GM13977 (cell line): ENCODE measurements at regions not wholly inside any gene's neighbourhood (a gene's known extent, or its start where the extent isn't known, plus 50 kb on each side); places are given as distances from the start of the nearest gene placed in this dataset.

ENCODE experiments used
- DNase-seq: peaks from one replicate; pipeline ENCODE4 v3.0.0; 2012; ENCODE audit warnings: low spot score
- CTCF ChIP-seq: IDR thresholded peaks from 2 replicates; pipeline ENCODE4 v1.5.1; 2012; ENCODE audit warnings: mild to moderate bottlenecking, control low read depth; ENCODE audit not compliant: insufficient read depth; ENCODE audit errors: extremely low read depth, missing control alignments
- in situ Hi-C: fragments of 300-500 bp; cut with MboI; formaldehyde crosslinking; loops from one replicate; pipeline ENCODE4 v1.12.0; 2022; ENCODE audit warnings: low sequenced_read_pairs, low pct_unique_long_range_greater_than_20kb, mixed read lengths, inconsistent platforms; ENCODE audit not compliant: unreplicated experiment

DNA sequence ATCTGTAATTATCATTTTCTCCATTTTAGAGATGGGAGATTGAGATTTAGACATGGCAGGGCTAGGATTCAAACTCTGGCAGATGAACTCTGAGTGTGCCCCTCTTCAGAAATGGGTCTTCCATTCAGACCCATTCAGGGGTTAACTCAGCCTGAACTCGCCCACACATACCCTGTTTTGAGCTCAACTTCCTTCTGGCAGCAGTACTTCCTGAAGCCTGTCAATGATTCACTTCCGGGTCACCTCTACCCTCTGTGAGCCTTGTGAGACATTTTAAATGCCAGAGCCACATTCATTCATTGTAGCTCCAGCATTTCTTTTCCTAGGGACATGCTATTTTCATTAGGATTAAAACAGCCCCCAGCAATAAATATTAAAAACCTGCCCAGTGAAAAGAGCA lies 209.3 kb upstream of the SLC24A2 start:
- no peak for TF ChIP-seq CTCF
- no peak for DNase-seq
- in situ Hi-C loops: no loop called here

GRCh38 chr9:19995619-19996018 lies 206.8 kb upstream of the SLC24A2 start:
- in situ Hi-C loops: no loop called here
- TF ChIP-seq CTCF: no peak

DNA sequence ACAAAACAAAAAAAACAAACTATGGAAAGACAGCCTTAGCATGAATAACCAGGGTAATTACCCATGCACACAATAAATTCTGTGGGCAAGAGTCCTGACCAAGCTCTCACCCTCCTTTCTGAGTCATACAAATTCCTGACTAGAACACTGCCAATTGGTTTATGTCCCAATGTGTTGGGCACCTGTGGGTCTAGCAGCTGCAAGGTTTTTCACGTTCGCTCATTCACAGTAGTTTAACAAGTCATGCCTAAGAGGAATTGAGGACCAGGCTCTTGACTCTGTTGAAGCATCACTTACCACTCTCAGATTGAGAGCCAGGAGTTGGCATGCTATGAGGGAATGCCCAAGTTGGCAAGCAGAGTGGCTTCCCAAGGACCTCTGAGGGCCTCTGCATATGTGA lies 205.5 kb upstream of the SLC24A2 start:
- in situ Hi-C loops: no loop called here
- DNase-seq: no peak
- no peak for TF ChIP-seq CTCF

More at GRCh38 chr9:19995619-19996018, 206.8 kb upstream of the SLC24A2 start:
- DNase-seq: no peak

- no peak for DNase-seq
- in situ Hi-C loops: no loop called here
- no peak for TF ChIP-seq CTCF
Observed at GRCh38 chr9:19992556-19992955, 203.7 kb upstream of the SLC24A2 start.

GRCh38 chr9:19989213-19989612 lies 200.4 kb upstream of the SLC24A2 start:
- TF ChIP-seq CTCF: no peak
- DNase-seq: no peak
- in situ Hi-C loops: no loop called here

DNA sequence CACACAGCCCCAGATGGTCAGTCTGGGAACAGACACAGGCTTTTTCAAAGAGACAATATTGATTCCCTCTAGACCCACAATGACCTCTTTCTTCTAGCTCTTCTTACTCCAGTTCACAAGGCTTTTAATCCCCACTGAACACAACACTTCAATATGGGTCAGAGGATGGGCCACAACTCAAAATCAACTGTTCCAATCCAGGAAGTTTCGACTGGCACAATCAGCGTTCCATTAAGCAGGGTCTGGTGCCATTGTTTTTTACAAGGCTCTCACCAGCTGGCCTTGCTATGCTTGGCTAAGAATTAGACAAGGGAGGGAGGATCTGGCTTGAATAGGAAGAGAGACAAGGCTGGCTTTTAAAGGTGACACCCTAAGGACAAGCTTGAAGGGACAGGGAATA lies 199.4 kb upstream of the SLC24A2 start:
- TF ChIP-seq CTCF: no peak

DNA sequence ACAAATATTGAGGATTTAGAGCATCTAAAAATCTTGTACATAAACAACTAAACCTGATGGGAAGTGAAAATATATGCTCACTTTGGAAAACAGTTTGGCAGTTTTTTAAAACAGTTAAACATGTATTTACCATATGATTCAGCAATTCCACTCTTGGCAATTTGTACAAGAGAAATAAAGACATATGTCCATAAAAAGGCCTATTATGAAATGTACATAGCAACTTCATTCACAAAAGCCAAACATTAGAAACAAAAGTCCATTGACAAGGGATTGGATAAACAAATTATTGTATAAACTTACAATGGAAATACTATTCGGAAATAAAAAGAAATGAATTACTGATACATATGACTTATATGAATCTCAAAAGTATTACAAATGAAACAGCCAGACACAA lies 196.2 kb upstream of the SLC24A2 start:
- DNase-seq: no peak
- no peak for TF ChIP-seq CTCF
- in situ Hi-C loops: no loop called here

More for the DNA sequence above, 199.4 kb upstream of the SLC24A2 start:
- DNase-seq: no peak
- in situ Hi-C loops: no loop called here
